GM10248 (cell line): ENCODE measurements at regions not wholly inside any gene's neighbourhood (a gene's known extent, or its start where the extent isn't known, plus 50 kb on each side); places are given as distances from the start of the nearest gene placed in this dataset.
"Not testable (repeated sequence)": the region's sequence is repeated elsewhere in the genome, so short reads cannot be mapped to it uniquely, and the experiment has no call there.

Experiments used
- CTCF ChIA-PET: fragments of 300-600 bp; sonication (Branson Sonifier 250); formaldehyde crosslinking; extraction: SDS; loops from one replicate; lab custom pipeline; 2021; ENCODE audit warnings: antibody characterized with exemption; lab: Yijun Ruan, JAX
- POLR2A ChIA-PET: fragments of 350-650 bp; sonication (Branson Sonifier 250); formaldehyde crosslinking; extraction: SDS; loops from one replicate; lab custom pipeline; 2020; ENCODE audit warnings: antibody characterized with exemption; lab: Yijun Ruan, JAX
- DNase-seq: peaks from one replicate; pipeline ENCODE4 v3.0.0; 2012; ENCODE audit errors: extremely low spot score
- TF ChIP-seq, protein P1 (sequence below): IDR thresholded peaks from 2 replicates; pipeline ENCODE4 v1.5.1; 2012; ENCODE audit warnings: mild to moderate bottlenecking, low read depth; ENCODE audit errors: extremely low read depth, missing control alignments, control extremely low read depth

DNA sequence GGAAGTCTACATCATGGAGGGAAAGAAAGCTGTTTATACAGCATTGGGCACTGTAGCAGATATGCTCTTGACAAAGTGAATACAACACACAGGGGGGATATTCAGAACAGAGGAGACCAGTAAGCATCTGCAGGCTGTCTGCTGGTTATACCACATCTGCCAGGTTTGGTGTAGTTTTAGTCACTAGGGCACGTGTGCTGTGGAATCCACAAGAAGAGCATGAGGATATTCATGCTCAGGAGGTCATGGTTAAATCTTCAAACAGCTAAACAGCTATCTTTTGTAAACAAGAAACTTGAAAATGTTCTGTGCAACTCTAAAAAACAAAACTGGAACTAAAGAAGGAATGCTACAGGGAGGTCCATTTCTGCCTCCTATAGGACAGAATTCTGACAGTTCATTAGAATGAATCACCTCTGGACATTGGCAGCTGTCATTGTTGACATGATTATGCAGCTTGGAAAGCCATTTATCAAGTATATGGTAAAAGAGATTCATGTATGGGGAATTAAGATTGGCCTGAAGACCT lies 175.8 kb downstream of the RCHY1 start:
- POLR2A ChIA-PET, result no interaction called here
- no peak for DNase-seq
- CTCF ChIA-PET, result interaction anchor here (1.1 kb wide), 1 partner anchor 10 kb away, joined by 3 read pairs; no protein-coding TSS in a partner anchor
- TF ChIP-seq, protein P1, sequence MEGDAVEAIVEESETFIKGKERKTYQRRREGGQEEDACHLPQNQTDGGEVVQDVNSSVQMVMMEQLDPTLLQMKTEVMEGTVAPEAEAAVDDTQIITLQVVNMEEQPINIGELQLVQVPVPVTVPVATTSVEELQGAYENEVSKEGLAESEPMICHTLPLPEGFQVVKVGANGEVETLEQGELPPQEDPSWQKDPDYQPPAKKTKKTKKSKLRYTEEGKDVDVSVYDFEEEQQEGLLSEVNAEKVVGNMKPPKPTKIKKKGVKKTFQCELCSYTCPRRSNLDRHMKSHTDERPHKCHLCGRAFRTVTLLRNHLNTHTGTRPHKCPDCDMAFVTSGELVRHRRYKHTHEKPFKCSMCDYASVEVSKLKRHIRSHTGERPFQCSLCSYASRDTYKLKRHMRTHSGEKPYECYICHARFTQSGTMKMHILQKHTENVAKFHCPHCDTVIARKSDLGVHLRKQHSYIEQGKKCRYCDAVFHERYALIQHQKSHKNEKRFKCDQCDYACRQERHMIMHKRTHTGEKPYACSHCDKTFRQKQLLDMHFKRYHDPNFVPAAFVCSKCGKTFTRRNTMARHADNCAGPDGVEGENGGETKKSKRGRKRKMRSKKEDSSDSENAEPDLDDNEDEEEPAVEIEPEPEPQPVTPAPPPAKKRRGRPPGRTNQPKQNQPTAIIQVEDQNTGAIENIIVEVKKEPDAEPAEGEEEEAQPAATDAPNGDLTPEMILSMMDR, result no peak

DNA sequence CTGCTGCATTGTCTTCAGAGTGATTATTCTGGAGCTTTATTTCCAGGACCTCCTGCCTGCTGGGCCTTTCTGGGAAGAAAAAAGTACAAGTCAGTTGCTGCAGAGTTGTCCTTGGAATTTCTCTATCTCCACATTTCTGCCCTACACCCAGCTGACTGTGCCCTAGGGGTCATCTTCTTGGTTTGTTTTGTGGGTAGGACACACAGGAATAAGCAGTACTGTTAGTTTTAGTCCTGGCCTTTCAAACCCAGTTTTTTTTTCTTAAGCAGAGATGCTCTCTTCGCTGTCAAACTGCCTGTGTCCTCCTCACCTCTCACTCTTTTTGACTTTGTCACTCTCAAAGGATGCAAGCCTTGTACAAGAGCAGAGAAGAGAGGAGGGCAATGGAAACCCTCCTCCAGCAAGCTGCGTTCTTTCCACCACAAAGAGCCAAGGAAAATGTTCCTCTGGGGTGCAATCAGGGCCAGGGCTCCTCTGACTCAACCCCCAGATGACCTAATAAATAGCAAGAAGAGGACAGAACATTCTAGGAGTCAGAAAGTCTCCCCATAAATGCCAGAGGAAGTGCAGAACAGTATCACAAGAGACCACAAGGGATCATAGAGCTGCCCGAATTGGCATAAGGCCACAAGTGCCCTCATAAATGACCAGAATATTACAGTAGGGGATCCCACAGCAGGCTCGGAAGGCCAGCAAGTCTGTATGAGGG lies 186.2 kb downstream of the RCHY1 start:
- DNase-seq, result no peak
- CTCF ChIA-PET, result no interaction called here
- TF ChIP-seq, protein P1, result no peak

DNA sequence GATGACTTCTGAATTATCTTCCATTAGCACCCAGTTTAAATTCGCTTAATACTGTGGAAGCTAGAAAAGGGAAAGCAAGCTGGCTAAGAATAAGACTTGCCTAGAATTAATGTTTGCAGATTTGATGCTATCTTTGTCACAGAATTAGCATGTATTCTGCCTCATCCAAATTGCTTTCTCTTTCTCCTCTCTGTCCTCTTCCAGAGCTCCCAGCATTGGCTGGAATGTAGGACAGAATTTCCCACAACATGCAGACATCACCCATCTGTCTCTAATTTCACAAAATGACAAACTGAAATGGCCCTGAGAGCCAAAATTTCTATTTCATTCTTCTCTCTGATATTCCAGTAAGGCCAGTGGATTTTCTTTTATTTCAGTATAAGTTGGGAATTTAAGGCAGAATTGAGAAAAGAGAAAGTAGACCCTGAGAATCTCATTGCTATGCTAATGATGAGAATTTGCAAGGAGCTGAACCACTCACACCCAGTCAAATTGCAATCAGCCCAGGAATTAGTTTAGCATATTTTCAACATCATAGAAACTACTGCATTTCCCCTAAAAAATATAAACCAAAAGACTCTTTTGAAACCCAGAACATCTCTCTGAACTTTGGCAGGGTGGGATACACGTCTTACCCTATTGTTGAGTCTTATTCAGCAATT lies 188.8 kb downstream of the RCHY1 start:
- ChIA-PET CTCF (no interaction called here), POLR2A (no interaction called here)
- TF ChIP-seq, protein P1, result no peak
- no peak for DNase-seq

More for the DNA sequence above, 186.2 kb downstream of the RCHY1 start:
- POLR2A ChIA-PET, result no interaction called here

DNA sequence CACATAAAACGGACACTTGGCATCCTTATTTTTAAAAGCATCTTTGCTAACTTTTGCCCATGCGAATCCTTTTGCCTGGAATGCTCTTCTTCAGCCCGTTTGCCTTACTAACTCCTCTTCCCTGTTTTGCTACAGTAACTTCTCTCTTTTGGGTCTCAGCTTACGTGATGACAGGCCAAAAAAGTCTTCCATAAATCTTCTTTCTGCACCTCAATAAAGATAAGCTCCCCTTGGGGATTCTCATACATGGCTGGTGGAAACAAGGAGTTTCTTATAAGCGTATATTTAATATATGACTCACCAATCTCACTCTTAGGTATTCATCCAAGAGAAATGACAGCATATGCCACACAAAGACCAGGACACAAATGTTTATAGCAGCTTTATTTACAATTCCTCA lies 192.7 kb downstream of the RCHY1 start:
- ChIA-PET POLR2A (no interaction called here), CTCF (no interaction called here)
- no peak for DNase-seq
- TF ChIP-seq, protein P1, result no peak

DNA sequence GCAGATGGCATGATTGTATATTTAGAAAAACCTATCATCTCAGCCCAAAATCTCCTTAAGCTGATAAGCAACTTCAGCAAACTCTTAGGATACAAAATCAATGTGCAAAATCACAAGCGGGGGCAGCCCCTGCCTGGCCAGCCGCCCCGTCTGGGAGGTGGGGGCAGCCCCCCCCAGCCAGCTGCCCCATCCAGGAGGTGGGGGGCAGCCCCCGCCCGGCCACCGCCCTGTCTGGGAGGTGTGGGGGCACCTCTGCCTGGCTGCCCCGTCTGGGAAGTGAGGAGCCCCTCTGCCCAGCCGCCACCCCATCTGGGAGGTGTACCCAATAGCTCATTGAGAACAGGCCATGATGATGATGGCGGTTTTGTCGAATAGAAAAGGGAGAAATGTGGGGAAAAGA lies 196.6 kb downstream of the RCHY1 start:
- POLR2A ChIA-PET, DNase-seq, CTCF ChIA-PET: not testable (repeated sequence)

DNA sequence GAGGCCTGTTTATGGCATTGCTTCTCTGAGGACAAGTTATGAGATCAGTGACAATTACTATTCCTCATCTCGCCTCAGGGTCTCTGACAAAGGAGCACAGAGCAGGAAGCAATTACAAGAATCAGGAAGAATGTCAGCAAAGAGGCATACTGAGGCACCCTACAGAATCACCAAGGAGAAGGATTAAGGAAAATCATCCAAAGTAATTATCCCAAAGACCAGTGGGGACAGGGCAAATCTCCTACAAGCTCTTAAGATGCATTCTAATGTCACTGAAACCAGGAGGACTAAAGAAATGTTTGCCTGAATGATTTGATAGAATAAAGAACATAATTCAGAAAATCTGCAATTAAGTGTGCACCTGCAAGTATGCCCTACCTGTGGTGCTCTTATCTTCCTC lies 206.2 kb downstream of the RCHY1 start:
- POLR2A ChIA-PET, result no interaction called here

More for the DNA sequence above, 206.2 kb downstream of the RCHY1 start:
- DNase-seq, result no peak
- CTCF ChIA-PET, result no interaction called here
- TF ChIP-seq, protein P1, result no peak
